Mammary epithelial cell (primary cell): ENCODE measurements at regions not wholly inside any gene's neighbourhood (a gene's known extent, or its start where the extent isn't known, plus 50 kb on each side); places are given as distances from the start of the nearest gene placed in this dataset.
"Not testable (repeated sequence)": the region's sequence is repeated elsewhere in the genome, so short reads cannot be mapped to it uniquely, and the experiment has no call there.

Experiments used
- EZH2 ChIP-seq: IDR thresholded peaks from 2 replicates; pipeline ENCODE4 v1.6.1; 2012; ENCODE audit warnings: low read length, inconsistent platforms, borderline replicate concordance
- TF ChIP-seq, protein P1 (sequence below), 2 donors: IDR thresholded peaks in 1 of 2; conservative IDR thresholded peaks in 1 of 2; 2 replicates each; pipeline ENCODE4 v1.5.1; 2011 to 2012; ENCODE audit warnings: inconsistent platforms in 2 of 2, low read length in 2 of 2, mild to moderate bottlenecking in 2 of 2, control low read depth in 1 of 2, low read depth in 1 of 2; ENCODE audit not compliant: insufficient read depth in 1 of 2; ENCODE audit errors: extremely low read depth in 1 of 2

DNA sequence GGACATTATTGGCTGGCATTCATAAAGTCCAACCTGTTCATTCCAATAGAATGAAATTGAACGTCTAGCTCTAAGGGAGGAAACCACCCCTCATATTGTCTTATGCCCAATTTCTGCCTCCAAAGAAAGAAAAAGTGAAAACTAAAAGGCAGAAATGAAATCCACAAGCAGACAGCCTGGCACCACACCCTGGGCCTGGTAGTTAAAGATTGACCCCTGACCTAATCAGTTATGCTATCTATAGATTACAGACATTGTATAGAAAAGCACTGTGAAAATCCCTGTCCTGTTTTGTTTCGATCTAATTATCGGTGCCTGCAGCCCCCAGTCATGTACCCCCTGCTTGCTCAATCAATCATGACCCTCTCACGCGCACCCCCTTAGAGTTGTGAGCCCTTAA lies 54.3 kb upstream of the ATP1B1 start:
- not testable (repeated sequence) for TF ChIP-seq EZH2
- TF ChIP-seq, protein P1, sequence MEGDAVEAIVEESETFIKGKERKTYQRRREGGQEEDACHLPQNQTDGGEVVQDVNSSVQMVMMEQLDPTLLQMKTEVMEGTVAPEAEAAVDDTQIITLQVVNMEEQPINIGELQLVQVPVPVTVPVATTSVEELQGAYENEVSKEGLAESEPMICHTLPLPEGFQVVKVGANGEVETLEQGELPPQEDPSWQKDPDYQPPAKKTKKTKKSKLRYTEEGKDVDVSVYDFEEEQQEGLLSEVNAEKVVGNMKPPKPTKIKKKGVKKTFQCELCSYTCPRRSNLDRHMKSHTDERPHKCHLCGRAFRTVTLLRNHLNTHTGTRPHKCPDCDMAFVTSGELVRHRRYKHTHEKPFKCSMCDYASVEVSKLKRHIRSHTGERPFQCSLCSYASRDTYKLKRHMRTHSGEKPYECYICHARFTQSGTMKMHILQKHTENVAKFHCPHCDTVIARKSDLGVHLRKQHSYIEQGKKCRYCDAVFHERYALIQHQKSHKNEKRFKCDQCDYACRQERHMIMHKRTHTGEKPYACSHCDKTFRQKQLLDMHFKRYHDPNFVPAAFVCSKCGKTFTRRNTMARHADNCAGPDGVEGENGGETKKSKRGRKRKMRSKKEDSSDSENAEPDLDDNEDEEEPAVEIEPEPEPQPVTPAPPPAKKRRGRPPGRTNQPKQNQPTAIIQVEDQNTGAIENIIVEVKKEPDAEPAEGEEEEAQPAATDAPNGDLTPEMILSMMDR (conservative IDR thresholded peaks at IDR 0.05 in 1 of 2, IDR thresholded peaks at IDR 0.05 in 1 of 2; ENCODE audit: extremely low read depth in 1 of 2, insufficient read depth in 1 of 2, low read depth in 1 of 2, low read length in 2 of 2) = not testable (repeated sequence)
